Stimulated activated naive CD4-positive, alpha-beta T cell treated with Interleukin-2 at 50 U/mL for 16 hours (primary cell): ENCODE measurements at regions not wholly inside any gene's neighbourhood (a gene's known extent, or its start where the extent isn't known, plus 50 kb on each side); places are given as distances from the start of the nearest gene placed in this dataset.
"Not testable (repeated sequence)": the region's sequence is repeated elsewhere in the genome, so short reads cannot be mapped to it uniquely, and the experiment has no call there.

Experiments used
- DNase-seq: peaks from one replicate; lab custom pipeline; 2025; lab: John Stamatoyannopoulos, UW

DNA sequence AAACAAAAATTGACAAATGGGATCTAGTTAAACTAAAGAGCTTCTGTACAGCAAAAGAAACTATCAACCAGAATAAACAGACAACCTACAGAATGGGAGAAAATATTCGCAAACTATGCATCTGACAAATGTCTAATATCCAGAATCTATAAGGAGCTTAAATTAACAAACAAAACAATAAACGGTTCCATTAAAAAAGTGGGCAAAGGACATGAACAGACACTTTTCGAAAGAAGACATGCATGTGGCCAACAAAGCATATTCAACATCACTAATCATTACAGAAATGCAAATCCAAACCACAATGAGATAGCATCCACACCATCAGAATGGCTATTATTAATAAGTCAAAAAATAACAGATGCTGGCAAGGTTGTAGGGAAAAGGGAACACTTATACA is 50.5 kb upstream of the MED13L start:
- DNase-seq: not testable (repeated sequence)

DNA sequence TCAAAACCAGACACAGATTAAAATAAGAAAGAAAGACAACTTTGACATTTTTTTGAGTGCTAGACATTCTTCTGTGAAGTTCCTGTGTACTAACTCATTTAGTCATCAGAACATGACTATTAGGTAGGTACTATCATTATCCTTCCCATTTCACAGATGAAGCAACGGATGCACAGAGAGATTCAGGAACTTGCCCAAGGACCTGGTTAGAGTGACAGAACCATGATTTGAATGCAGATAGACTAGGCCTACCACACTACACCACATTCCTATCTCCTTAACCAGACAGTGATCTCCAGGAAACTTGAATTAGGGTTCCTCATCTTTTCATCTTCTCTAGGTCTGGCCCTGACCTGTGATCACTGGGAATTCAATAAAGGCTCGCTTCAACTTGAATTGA is 54.4 kb upstream of the MED13L start:
- no peak for DNase-seq

DNA sequence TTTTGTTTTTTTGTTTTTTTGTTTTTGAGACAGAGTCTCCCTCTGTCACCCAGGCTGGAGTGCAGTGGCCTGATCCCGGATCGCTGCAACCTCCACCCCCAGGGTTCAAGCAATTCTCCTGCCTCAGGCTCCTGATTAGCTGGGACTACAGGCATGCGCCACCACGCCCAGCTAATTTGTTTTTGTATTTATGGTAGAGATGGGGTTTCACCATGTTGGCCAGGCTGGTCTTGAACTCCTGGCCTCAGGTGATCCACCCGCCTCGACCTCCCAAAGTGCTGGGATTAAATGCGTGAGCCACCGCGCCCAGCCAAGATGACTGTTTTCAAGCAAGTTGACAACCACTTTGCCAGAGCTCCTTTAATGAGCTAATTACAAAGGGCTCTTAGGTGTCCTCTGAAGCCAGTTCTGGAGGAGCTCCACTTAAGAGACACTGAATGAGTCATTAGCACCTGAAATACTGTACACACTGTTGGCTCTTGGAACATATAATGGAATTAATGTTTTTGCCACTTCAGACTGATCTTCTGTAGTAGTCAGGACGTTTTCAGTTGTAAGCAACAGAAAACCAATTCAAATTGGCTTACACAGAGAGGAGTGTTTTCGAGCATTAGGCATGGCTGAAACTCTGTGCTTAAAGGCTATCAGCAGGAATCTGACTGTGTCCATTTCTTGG is 55.4 kb upstream of the MED13L start:
- no peak for DNase-seq

- no peak for DNase-seq
These were observed 55.9 kb upstream of the MED13L start for GRCh38 chr12:116333402-116333801.

- no peak for DNase-seq
These were observed 59.1 kb upstream of the MED13L start for GRCh38 chr12:116336542-116337065.

DNA sequence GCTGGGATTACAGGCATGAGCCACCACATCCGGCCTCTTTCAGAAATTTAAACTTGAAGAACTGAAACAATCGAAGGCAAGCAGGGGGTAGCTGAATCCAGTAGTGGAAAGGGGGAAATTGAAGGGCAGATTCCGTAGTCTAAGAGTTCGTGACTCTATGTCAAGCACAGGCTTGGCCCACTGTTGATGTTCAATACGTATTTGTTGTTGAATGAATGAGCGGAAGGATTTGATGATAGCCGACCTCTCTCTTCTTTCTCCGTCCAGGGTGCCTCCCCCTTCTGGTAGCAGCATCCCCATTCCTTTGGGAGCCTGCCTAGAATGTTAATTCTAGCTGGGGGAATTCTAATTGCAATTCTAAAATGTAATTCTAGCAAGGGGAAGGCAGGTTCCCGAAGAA is 59.8 kb upstream of the MED13L start:
- no peak for DNase-seq

DNA sequence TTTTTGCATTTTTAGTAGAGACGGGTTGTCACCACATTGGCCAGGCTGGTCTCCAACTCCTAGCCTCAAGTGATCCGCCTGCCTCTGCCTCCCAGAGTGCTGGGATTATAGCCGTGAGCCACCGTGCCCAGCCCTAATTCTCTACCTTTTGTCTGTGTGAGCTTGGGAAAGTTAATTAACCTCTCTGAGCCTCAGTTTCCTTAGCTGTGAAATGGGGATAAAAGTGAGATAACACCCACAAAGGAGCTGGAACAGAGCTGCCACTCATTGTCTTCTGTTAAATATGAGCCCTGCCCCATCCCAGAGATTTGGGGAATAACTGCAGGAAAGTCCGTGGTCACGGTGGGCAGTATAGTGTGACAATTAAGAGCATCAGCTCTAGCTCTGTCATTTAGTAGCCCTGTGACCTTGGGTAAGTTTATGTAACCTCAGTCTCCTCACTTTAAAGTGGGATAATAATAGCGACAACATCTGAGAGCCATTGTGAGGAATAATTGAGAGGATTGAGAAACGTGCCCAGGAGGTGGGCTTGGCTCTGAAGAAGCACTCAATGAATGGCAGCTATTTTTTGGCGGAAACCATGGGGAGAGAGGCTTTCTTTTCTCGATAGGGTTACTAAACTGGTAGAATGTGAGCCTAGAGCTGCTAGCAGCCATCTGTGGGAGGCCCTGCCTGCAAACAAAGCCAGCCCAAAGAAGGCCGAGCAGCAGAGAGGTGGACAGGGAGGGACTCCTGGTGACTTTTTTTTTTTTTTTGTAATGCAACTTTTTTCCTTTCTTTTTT is 60.8 kb upstream of the MED13L start:
- no peak for DNase-seq

GRCh38 chr12:116339062-116339461 is 61.6 kb upstream of the MED13L start:
- DNase-seq: no peak

DNA sequence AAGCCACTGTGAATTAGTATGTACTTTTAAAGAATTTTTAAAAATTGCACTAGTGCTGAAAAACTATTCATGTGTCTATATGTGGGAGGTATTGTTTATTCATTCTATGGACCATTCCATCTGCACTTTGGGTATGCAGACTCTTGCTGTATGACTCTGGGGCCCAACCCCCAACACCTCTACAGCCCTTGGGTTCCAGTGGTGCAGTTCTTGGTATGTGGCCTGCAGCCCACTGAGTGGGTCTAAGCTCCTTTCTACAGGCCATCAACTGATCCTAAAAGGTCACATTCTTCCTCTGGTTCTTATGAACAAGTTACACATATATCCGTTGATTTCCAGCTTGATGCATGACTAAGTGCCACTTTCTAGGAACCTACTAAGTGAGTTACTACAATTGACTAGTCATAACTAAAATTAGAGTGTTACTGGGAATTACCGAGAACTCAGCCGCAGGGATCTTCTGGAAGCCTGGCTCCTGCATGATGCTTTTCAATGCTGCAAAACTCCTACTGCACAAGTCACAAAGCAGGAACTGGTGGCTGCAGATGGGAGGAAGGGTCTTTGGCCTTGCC is 62.4 kb upstream of the MED13L start:
- DNase-seq: no peak

- no peak for DNase-seq
These were observed 65.9 kb upstream of the MED13L start for GRCh38 chr12:116343331-116343884.

- no peak for DNase-seq
These were observed 68.7 kb upstream of the MED13L start for GRCh38 chr12:116346222-116346621.

GRCh38 chr12:116346741-116347140 is 69.2 kb upstream of the MED13L start:
- DNase-seq: no peak

GRCh38 chr12:116347265-116347664 is 69.8 kb upstream of the MED13L start:
- DNase-seq: no peak

DNA sequence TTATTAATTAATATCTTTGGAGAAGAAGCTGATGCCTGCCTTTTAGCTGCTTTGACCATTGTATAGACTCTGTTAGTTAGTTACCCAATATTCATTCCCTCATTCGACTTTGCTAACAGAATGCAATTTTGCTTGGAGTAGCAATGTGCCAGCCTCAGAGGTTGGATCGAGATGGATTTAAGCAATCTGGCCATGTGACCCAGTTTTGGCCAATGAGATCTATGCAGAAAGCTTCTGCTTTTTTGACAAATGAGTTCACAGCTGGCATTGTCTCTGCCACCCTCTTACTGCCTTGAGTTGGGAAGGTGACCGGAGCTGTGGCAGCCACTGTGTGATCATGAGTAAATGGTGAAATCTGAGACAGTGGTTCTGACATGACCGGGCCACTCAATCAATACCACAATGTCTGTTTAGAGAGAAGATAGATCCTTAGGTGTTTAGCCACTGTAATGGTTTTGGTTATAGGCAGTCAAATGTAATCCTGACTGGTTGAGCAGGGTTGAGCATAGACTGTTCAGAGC is 74.9 kb upstream of the MED13L start:
- no peak for DNase-seq

- DNase-seq: no peak
These were observed 76.5 kb upstream of the MED13L start for GRCh38 chr12:116353958-116354357.

- no peak for DNase-seq
These were observed 77.0 kb upstream of the MED13L start for GRCh38 chr12:116354534-116354933.

DNA sequence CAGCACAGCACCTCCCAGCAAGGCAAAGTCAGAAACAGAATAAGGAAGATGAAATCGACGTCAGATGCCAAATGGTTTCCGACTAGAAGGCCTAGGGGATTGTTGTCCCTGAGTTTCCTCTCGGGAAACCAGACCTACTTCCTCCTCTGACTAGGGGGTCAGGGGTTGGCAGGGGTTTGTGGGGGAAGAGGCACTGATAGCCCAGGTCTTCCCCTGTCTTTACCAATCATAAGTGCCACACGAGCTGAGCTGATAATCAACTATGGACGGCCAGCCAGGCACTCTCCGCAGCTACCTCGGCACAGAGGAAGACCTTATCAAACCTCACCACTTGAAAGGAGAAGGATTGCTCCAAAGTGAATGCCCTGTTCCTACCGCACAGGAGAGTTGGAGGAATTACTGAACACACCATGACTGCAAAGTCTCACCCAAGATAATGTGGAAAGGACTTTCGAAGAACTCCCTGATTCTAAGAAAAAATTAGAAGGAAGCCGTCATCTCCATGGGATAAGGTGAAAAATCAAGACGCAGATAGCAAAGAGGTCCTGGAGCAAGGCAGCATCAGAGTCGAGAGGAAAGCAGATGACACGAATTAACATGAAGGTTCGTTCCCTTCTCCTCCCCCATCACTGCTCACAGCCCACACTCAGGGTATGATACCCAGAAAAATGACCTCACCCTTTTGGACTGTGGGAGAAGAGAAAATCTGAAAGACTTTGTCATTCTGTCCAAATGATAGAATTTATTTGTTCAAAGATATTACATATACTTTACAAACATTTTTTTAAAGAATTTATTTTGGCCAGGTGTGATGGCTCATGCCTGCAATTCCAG is 77.7 kb upstream of the MED13L start:
- DNase-seq: no peak

- no peak for DNase-seq
These were observed 81.0 kb upstream of the MED13L start for GRCh38 chr12:116358536-116358892.

GRCh38 chr12:116358893-116359761 is 81.6 kb upstream of the MED13L start:
- peak; percentile 39 for DNase-seq

- DNase-seq: no peak
These were observed 83.3 kb upstream of the MED13L start for GRCh38 chr12:116360579-116361413.
